Lower leg skin (tissue), 3 donors: ENCODE measurements at regions not wholly inside any gene's neighbourhood (a gene's known extent, or its start where the extent isn't known, plus 50 kb on each side); places are given as distances from the start of the nearest gene placed in this dataset.

Experiments used
- CTCF ChIP-seq, 3 donors: fragments of 450-650 bp; IDR thresholded peaks; one replicate each; pipeline ENCODE4 v1.5.1; 2016; ENCODE audit warnings: antibody characterized with exemption in 3 of 3, mild to moderate bottlenecking in 3 of 3, moderate library complexity in 2 of 3
- POLR2A ChIP-seq, 2 donors: fragments of 450-650 bp; IDR thresholded peaks; one replicate each; pipeline ENCODE4 v1.6.1; 2016 to 2017; ENCODE audit warnings: antibody characterized with exemption in 2 of 2, mild to moderate bottlenecking in 1 of 2, moderate library complexity in 1 of 2

GRCh38 chr2:107197594-107198294, 311.8 kb upstream of the ST6GAL2 start:
- TF ChIP-seq CTCF (IDR thresholded peaks at IDR 0.05) = no peak
- no peak for TF ChIP-seq POLR2A (IDR thresholded peaks at IDR 0.05)
